GM12878 (cell line): ENCODE measurements at regions not wholly inside any gene's neighbourhood (a gene's known extent, or its start where the extent isn't known, plus 50 kb on each side); places are given as distances from the start of the nearest gene placed in this dataset.

ENCODE experiments used
- ATAC-seq: fragments of 200-7000 bp; cut with Tn5 transposase; 3 replicates; pipeline ENCODE4 v1.9.1; 2020; ENCODE audit warnings: mild to moderate bottlenecking, moderate library complexity
- BruUV-seq: library from RNA; stranded (reverse); fragments of 400-500 nt; replicated peaks from 2 replicates; lab custom pipeline; 2021; lab: Mats Ljungman, UMichigan
- CTCF ChIA-PET: fragments of 300-600 bp; sonication (Branson Sonifier 250); formaldehyde crosslinking; extraction: SDS; loops from one replicate; lab custom pipeline; 2021; ENCODE audit warnings: inconsistent platforms; lab: Yijun Ruan, JAX
- POLR2A ChIA-PET: fragments of 350-600 bp; formaldehyde crosslinking; extraction: SDS; loops from one replicate; lab custom pipeline; 2021; ENCODE audit warnings: inconsistent platforms; lab: Charles Lee
- RAD21 ChIA-PET: fragments of 300-600 bp; sonication (Branson Sonifier 250); formaldehyde crosslinking; loops from one replicate; lab custom pipeline; 2023; ENCODE audit warnings: antibody characterized with exemption; ENCODE audit not compliant: unreplicated experiment; lab: Charles Lee
- SMC1A ChIA-PET: fragments of 300-600 bp; sonication (Branson Sonifier 250); formaldehyde crosslinking; loops from one replicate; lab custom pipeline; 2023; ENCODE audit not compliant: unreplicated experiment, uncharacterized antibody; lab: Charles Lee
- DNase-seq: peaks from one replicate; pipeline ENCODE4 v3.0.0-alpha.2; 2011; ENCODE audit warnings: low read depth, low spot score
- FAIRE-seq: peaks from 3 replicates; lab custom pipeline; 2011; peaks lifted over from hg19 to GRCh38; lab: Jason Lieb, UNC
- H2AFZ ChIP-seq: 2 replicates; pipeline ENCODE4 v1.6.0; 2011; ENCODE audit warnings: low read depth, low read length, control low read depth; ENCODE audit not compliant: control insufficient read depth
- H3K27ac ChIP-seq: 2 replicates; pipeline ENCODE4 v1.5.1; 2011; ENCODE audit warnings: control low read depth; ENCODE audit not compliant: control insufficient read depth, insufficient read depth
- H3K27me3 ChIP-seq, 2 experiments: replicated peaks in 1 of 2; 2 replicates each; pipeline versions ENCODE4 v1.6.0 to v1.6.1; 2011; ENCODE audit warnings: low read length in 1 of 2; ENCODE audit not compliant: control insufficient read depth in 2 of 2, insufficient read depth in 2 of 2
- H3K36me3 ChIP-seq, 2 experiments: 2 replicates each; pipeline ENCODE4 v1.5.1; 2011; ENCODE audit warnings: low read length in 1 of 2; ENCODE audit not compliant: control insufficient read depth in 2 of 2, insufficient read depth in 2 of 2
- H3K4me1 ChIP-seq: 2 replicates; pipeline ENCODE4 v1.6.1; 2011; ENCODE audit warnings: mild to moderate bottlenecking, low read length, moderate library complexity, mixed read lengths; ENCODE audit not compliant: control insufficient read depth, insufficient read depth
- H3K4me2 ChIP-seq: 2 replicates; pipeline ENCODE4 v1.6.0; 2011; ENCODE audit warnings: control low read depth; ENCODE audit not compliant: control insufficient read depth, insufficient read depth
- H3K4me3 ChIP-seq: fragments of 200-600 bp; sonication (generic); 2 replicates; pipeline ENCODE4 v1.5.1; 2016
- H3K79me2 ChIP-seq: 2 replicates; pipeline ENCODE4 v1.6.0; 2011; ENCODE audit warnings: low read length; ENCODE audit not compliant: control insufficient read depth, insufficient read depth
- H3K9ac ChIP-seq: 2 replicates; pipeline ENCODE4 v1.8.0; 2011; ENCODE audit warnings: low read length, control low read depth, mixed read lengths; ENCODE audit not compliant: control insufficient read depth, insufficient read depth
- H3K9me3 ChIP-seq: replicated peaks from 3 replicates; pipeline ENCODE4 v1.5.1; 2011; ENCODE audit warnings: mild to moderate bottlenecking, low read length; ENCODE audit not compliant: control insufficient read depth, insufficient read depth
- H4K20me1 ChIP-seq: 2 replicates; pipeline ENCODE4 v1.6.0; 2011; ENCODE audit not compliant: control insufficient read depth, insufficient read depth
- BCLAF1 ChIP-seq: fragments of 450-650 bp; IDR thresholded peaks from 2 replicates; pipeline ENCODE4 v1.6.1; 2017; ENCODE audit warnings: antibody characterized with exemption, mild to moderate bottlenecking, moderate library complexity
- CBX5 ChIP-seq: sonication (generic); IDR thresholded peaks from 2 replicates; pipeline ENCODE4 v1.6.1; 2016; ENCODE audit warnings: low read depth, moderate library complexity, mild to moderate bottlenecking, inconsistent platforms
- CTCF ChIP-seq, 3 experiments: IDR thresholded peaks in 2 of 3; conservative IDR thresholded peaks in 1 of 3; 2 replicates each; pipeline ENCODE4 v1.5.1; 2011; ENCODE audit warnings: low read depth in 3 of 3, low read length in 3 of 3, mild to moderate bottlenecking in 3 of 3, control low read depth in 2 of 3, moderate library complexity in 2 of 3, inconsistent platforms in 1 of 3, mixed read lengths in 1 of 3; ENCODE audit not compliant: control insufficient read depth in 2 of 3, insufficient read depth in 1 of 3; ENCODE audit errors: extremely low read depth in 1 of 3
- CUX1 ChIP-seq: IDR thresholded peaks from 2 replicates; pipeline ENCODE4 v1.6.1; 2012; ENCODE audit warnings: improper control_type of control experiment, low read depth, low read length; ENCODE audit not compliant: insufficient replicate concordance
- HDAC2 ChIP-seq: fragments of 200-600 bp; sonication (generic); IDR thresholded peaks from 2 replicates; pipeline ENCODE4 v1.6.1; 2017
- KLF5 ChIP-seq: fragments of 450-650 bp; IDR thresholded peaks from 2 replicates; pipeline ENCODE4 v1.6.1; 2014; ENCODE audit warnings: mild to moderate bottlenecking; ENCODE audit not compliant: partially characterized antibody
- MLLT1 ChIP-seq: fragments of 450-650 bp; IDR thresholded peaks from 2 replicates; pipeline ENCODE4 v1.6.1; 2016; ENCODE audit warnings: mild to moderate bottlenecking
- PAX8 ChIP-seq: fragments of 450-650 bp; IDR thresholded peaks from 2 replicates; pipeline ENCODE4 v1.6.1; 2017; ENCODE audit warnings: mild to moderate bottlenecking, moderate library complexity
- SMC3 ChIP-seq: IDR thresholded peaks from 2 replicates; pipeline ENCODE4 v1.6.1; 2011; ENCODE audit warnings: low read length, improper control_type of control experiment, borderline replicate concordance
- SP1 ChIP-seq: IDR thresholded peaks from one replicate; pipeline ENCODE4 v1.6.1; 2011; ENCODE audit warnings: low read depth, low read length
- ZNF274 ChIP-seq: IDR thresholded peaks from one replicate; pipeline ENCODE4 v1.8.0; 2011; ENCODE audit not compliant: insufficient read length, insufficient read depth
- WGBS: methylation state at CpG from one replicate; pipeline ENCODE4 v1.1.6; 2016; ENCODE audit warnings: low lambda C conversion rate; ENCODE audit not compliant: insufficient replicate concordance, insufficient coverage; ENCODE audit errors: missing lambda C conversion rate; 5-methylcytosine and 5-hydroxymethylcytosine counted together
- in situ Hi-C: fragments of 300-500 bp; cut with MboI; formaldehyde crosslinking; loops from 9 replicates; pipeline ENCODE4 v1.14.3; 2018; ENCODE audit warnings: mixed read lengths
- intact Hi-C: fragments of 100-400 bp; cut with micrococcal nuclease; formaldehyde crosslinking; loops from one replicate; pipeline ENCODE4 v1.14.2; 2022; ENCODE audit not compliant: unreplicated experiment

- TF ChIP-seq CUX1 (no peak), CTCF (IDR thresholded peaks at IDR 0.05 in 2 of 3, conservative IDR thresholded peaks at IDR 0.05 in 1 of 3; ENCODE audit: control insufficient read depth in 2 of 3, extremely low read depth in 1 of 3, insufficient read depth in 1 of 3, low read depth in 3 of 3, low read length in 3 of 3) (no peak), SP1 (no peak)
Measured at GRCh38 chr20:39592371-39592770, 630.2 kb downstream of the DHX35 start (continued).

- Histone ChIP-seq H3K79me2 (no peaks in the 10 kb centered on the region), H3K9me3 (no peaks in the 10 kb centered on the region), H3K4me2 (no peak overlapping the region), H3K4me1 (no peaks in the 10 kb centered on the region), H3K4me3 (no peak overlapping the region), H4K20me1 (no peaks in the 10 kb centered on the region), H3K27me3 (no peaks in the 10 kb centered on the region), H3K36me3 (no peaks in the 10 kb centered on the region), H3K27ac (no peak overlapping the region), H3K9ac (no peak overlapping the region), H2AFZ (no peak overlapping the region)
- FAIRE-seq (no peak), ATAC-seq (no peak), DNase-seq (no peak)
- WGBS = 7% methylated on average over 5 of the region's 5 CpGs
- no TSS peak for BruUV-seq
- ChIA-PET POLR2A (no interaction called here), SMC1A (no interaction called here), CTCF (no interaction called here), RAD21 (no interaction called here)
- intact Hi-C loops (no loop called here), in situ Hi-C loops (no loop called here)
- TF ChIP-seq ZNF274 (no peak), HDAC2 (no peak), KLF5 (no peak), SMC3 (no peak), MLLT1 (no peak), BCLAF1 (no peak), CBX5 (no peak), PAX8 (no peak)
Measured at GRCh38 chr20:39588148-39588757, 626.1 kb downstream of the DHX35 start.
